A673 (cell line): ENCODE measurements at regions not wholly inside any gene's neighbourhood (a gene's known extent, or its start where the extent isn't known, plus 50 kb on each side); places are given as distances from the start of the nearest gene placed in this dataset.

Experiments used
- BruUV-seq: library from RNA; stranded (reverse); fragments of 400-500 nt; replicated peaks from 2 replicates; lab custom pipeline; 2021; lab: Mats Ljungman, UMichigan
- CTCF ChIA-PET: fragments of 300-600 bp; sonication (Branson Sonifier 250); formaldehyde crosslinking; loops from one replicate; lab custom pipeline; 2022; ENCODE audit warnings: antibody characterized with exemption; lab: Charles Lee
- POLR2A ChIA-PET: fragments of 300-600 bp; sonication (Branson Sonifier 250); formaldehyde crosslinking; loops from one replicate; lab custom pipeline; 2022; ENCODE audit warnings: antibody characterized with exemption; ENCODE audit not compliant: low non-redundant PET; lab: Charles Lee
- DNase-seq: peaks from one replicate; pipeline ENCODE4 v3.0.0-alpha.2; 2015; ENCODE audit warnings: low spot score
- H3K27ac ChIP-seq: fragments of 200-600 bp; sonication (generic); 2 replicates; pipeline ENCODE4 v1.5.1; 2016; ENCODE audit warnings: mixed run types, low read depth, mild to moderate bottlenecking, mixed read lengths, antibody characterized with exemption, low read length; ENCODE audit not compliant: poor library complexity, severe bottlenecking
- H3K27me3 ChIP-seq: fragments of 200-600 bp; sonication (generic); replicated peaks from 2 replicates; pipeline ENCODE4 v1.6.1; 2017; ENCODE audit warnings: mixed run types, low read depth, mild to moderate bottlenecking, mixed read lengths, antibody characterized with exemption, low read length; ENCODE audit not compliant: insufficient read depth, poor library complexity
- H3K36me3 ChIP-seq: fragments of 200-600 bp; sonication (generic); 2 replicates; pipeline ENCODE4 v1.6.1; 2016; ENCODE audit warnings: mixed run types, mild to moderate bottlenecking, mixed read lengths, antibody characterized with exemption, low read length; ENCODE audit not compliant: insufficient read depth, poor library complexity, severe bottlenecking
- H3K4me1 ChIP-seq: fragments of 200-600 bp; sonication (generic); 2 replicates; pipeline ENCODE4 v1.6.1; 2017; ENCODE audit warnings: mixed run types, mild to moderate bottlenecking, mixed read lengths, antibody characterized with exemption, low read length; ENCODE audit not compliant: insufficient read depth, poor library complexity, severe bottlenecking
- H3K4me3 ChIP-seq: fragments of 200-600 bp; sonication (generic); 2 replicates; pipeline ENCODE4 v1.5.1; 2016; ENCODE audit warnings: low read depth, mixed run types, mild to moderate bottlenecking, mixed read lengths, low read length; ENCODE audit not compliant: poor library complexity, severe bottlenecking
- H3K9me3 ChIP-seq: fragments of 200-600 bp; sonication (generic); 2 replicates; pipeline ENCODE4 v1.6.1; 2016; ENCODE audit warnings: mixed run types, low read depth, mild to moderate bottlenecking, mixed read lengths, antibody characterized with exemption, low read length; ENCODE audit not compliant: poor library complexity, severe bottlenecking
- CTCF ChIP-seq: fragments of 300-800, 200-600 bp; sonication (generic); conservative IDR thresholded peaks from 2 replicates; pipeline ENCODE4 v1.5.1; 2017; ENCODE audit warnings: low read depth, mild to moderate bottlenecking, antibody characterized with exemption, low read length, moderate library complexity, mixed read lengths
- EZH2 ChIP-seq: fragments of 200-600 bp; sonication (generic); IDR thresholded peaks from 2 replicates; pipeline ENCODE4 v1.6.1; 2017; ENCODE audit warnings: borderline replicate concordance, low read depth, mild to moderate bottlenecking, mixed read lengths, antibody characterized with exemption, low read length; ENCODE audit not compliant: poor library complexity, severe bottlenecking
- intact Hi-C: fragments of 100-400 bp; cut with micrococcal nuclease; formaldehyde crosslinking; loops from one replicate; pipeline ENCODE4 v1.10.0; 2022; ENCODE audit not compliant: unreplicated experiment

GRCh38 chr17:63314761-63315160 is 131.3 kb downstream of the CYB561 start:
- intact Hi-C loops: no loop called here
- DNase-seq: no peak
- Histone ChIP-seq H3K36me3 (no peaks in the 10 kb centered on the region), H3K27ac (no peak overlapping the region), H3K4me3 (no peak overlapping the region), H3K27me3 (no peaks in the 10 kb centered on the region), H3K9me3 (no peaks in the 10 kb centered on the region), H3K4me1 (no peaks in the 10 kb centered on the region)
- no TSS peak for BruUV-seq
- CTCF ChIA-PET: no interaction called here
- no peak for TF ChIP-seq EZH2
- TF ChIP-seq CTCF: no peak
- POLR2A ChIA-PET: no interaction called here

GRCh38 chr17:63316100-63316499 is 130.0 kb downstream of the CYB561 start:
- CTCF ChIA-PET: no interaction called here

GRCh38 chr17:63317166-63317840 is 128.8 kb downstream of the CYB561 start:
- Histone ChIP-seq H3K4me1 (no peaks in the 10 kb centered on the region), H3K9me3 (no peaks in the 10 kb centered on the region), H3K36me3 (no peaks in the 10 kb centered on the region), H3K27me3 (no peaks in the 10 kb centered on the region), H3K27ac (no peak overlapping the region), H3K4me3 (no peak overlapping the region)
- no TSS peak for BruUV-seq
- POLR2A ChIA-PET: no interaction called here
- TF ChIP-seq EZH2: no peak
- no peak for TF ChIP-seq CTCF
- CTCF ChIA-PET: no interaction called here
- intact Hi-C loops: no loop called here
- no peak for DNase-seq

More at GRCh38 chr17:63316100-63316499, 130.0 kb downstream of the CYB561 start:
- Histone ChIP-seq H3K27me3 (no peaks in the 10 kb centered on the region), H3K4me1 (no peaks in the 10 kb centered on the region), H3K36me3 (no peaks in the 10 kb centered on the region), H3K9me3 (no peaks in the 10 kb centered on the region), H3K4me3 (no peak overlapping the region), H3K27ac (no peak overlapping the region)
- no peak for DNase-seq
- TF ChIP-seq EZH2: no peak
- no peak for TF ChIP-seq CTCF
- intact Hi-C loops: no loop called here
- POLR2A ChIA-PET: no interaction called here
- no TSS peak for BruUV-seq
